ENCODE measurements at regions not wholly inside any gene's neighbourhood (a gene's known extent, or its start where the extent isn't known, plus 50 kb on each side); places are given as distances from the start of the nearest gene placed in this dataset.

DNA sequence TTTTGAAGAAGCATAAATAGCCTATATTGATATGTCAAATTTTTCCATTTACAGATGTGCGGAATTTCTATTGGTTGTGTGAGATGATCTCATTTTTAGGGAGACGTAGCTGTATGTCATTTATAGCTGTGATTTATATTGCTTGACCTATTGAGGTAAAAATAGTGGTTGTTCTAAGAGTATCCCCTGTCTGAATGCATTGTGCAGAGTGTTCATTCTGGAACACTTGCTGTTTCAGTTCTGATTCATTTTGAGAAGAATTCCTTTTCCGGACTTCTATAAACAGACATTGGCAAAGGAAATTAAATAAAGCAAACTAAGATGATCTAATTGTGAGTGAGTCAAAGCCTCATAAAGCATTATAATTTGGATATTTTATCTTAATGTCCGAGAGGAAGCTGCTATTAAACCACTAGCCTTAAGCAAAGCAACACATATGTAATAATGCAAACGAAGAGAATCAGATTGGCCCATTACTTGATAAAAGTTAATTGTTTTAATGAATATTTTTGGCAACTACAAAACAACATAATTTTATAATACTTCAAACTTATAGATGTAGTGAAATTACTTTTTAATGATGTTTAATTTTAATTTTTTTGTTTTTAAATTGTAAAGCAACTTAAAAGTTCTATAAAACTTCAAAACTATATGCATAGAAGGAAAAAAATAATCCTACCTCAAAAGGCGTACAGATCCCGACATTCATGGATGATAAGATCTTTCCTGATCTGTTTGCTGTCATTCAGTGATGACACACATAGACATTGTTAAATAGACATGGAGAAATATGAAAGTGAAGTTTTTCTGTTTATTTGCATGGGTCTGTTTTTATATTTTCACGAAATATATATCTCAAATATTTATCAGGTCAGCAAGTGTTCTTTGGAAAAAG lies 942.6 kb upstream of the SLC10A2 start:
- TF ChIP-seq, protein P1, sequence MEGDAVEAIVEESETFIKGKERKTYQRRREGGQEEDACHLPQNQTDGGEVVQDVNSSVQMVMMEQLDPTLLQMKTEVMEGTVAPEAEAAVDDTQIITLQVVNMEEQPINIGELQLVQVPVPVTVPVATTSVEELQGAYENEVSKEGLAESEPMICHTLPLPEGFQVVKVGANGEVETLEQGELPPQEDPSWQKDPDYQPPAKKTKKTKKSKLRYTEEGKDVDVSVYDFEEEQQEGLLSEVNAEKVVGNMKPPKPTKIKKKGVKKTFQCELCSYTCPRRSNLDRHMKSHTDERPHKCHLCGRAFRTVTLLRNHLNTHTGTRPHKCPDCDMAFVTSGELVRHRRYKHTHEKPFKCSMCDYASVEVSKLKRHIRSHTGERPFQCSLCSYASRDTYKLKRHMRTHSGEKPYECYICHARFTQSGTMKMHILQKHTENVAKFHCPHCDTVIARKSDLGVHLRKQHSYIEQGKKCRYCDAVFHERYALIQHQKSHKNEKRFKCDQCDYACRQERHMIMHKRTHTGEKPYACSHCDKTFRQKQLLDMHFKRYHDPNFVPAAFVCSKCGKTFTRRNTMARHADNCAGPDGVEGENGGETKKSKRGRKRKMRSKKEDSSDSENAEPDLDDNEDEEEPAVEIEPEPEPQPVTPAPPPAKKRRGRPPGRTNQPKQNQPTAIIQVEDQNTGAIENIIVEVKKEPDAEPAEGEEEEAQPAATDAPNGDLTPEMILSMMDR (IDR thresholded peaks at IDR 0.05): no peak
- TF ChIP-seq POLR2AphosphoS5 (IDR thresholded peaks at IDR 0.05) (no peak), POLR2A (IDR thresholded peaks at IDR 0.05) (no peak)

Data from breast epithelium (tissue), 3 donors.